Pancreas (tissue), 10 donors: ENCODE measurements at regions not wholly inside any gene's neighbourhood (a gene's known extent, or its start where the extent isn't known, plus 50 kb on each side); places are given as distances from the start of the nearest gene placed in this dataset.
A peak's percentile ranks its signal among the peaks of the same experiment; 100 is the strongest.

Experiments used
- ATAC-seq, 4 donors: fragments of 200-7000 bp; cut with Tn5 transposase; one replicate each; pipeline versions ENCODE4 v1.8.0 to v1.9.1; 2020; ENCODE audit warnings: mild to moderate bottlenecking in 4 of 4, moderate library complexity in 4 of 4
- DNase-seq, 6 donors: peaks; one replicate each; pipeline ENCODE4 v3.0.0-alpha.2; 2020
- FAIRE-seq: peaks from 2 replicates; lab custom pipeline; 2012; peaks lifted over from hg19 to GRCh38; lab: Jason Lieb, UNC
- H3K27ac ChIP-seq, 4 donors: fragments of 200-600 bp; sonication (generic); 1 replicate in 3 of 4; 2 replicates in 1 of 4; pipeline versions ENCODE4 v1.5.0 to v1.8.0; 2020
- H3K27me3 ChIP-seq, 4 donors: fragments of 200-600 bp; one replicate each; pipeline ENCODE4 v1.8.0; 2021
- H3K36me3 ChIP-seq, 3 donors: fragments of 200-600 bp; sonication (generic) in 1 of 3; one replicate each; pipeline versions ENCODE4 v1.5.0 to v1.8.0; 2020 to 2021
- H3K4me1 ChIP-seq, 3 donors: fragments of 200-600 bp; one replicate each; pipeline ENCODE4 v1.8.0; 2021
- H3K4me3 ChIP-seq, 4 donors: fragments of 200-600 bp; sonication (generic) in 2 of 4; one replicate each; pipeline versions ENCODE4 v1.5.0 to v1.8.0; 2020 to 2021
- H3K9me3 ChIP-seq, 4 donors: fragments of 200-600 bp; one replicate each; pipeline ENCODE4 v1.8.0; 2021
- CTCF ChIP-seq, 4 donors: fragments of 200-600 bp; sonication (generic) in 3 of 4; IDR thresholded peaks; one replicate each; pipeline versions ENCODE4 v1.5.0 to v1.8.0; 2021; ENCODE audit warnings: antibody characterized with exemption in 4 of 4
- WGBS, 2 donors: extraction: QIAGEN DNeasy Blood & Tissue Kit; methylation state at CpG; one replicate each; pipeline ENCODE4 v1.1.7; 2013; 5-methylcytosine and 5-hydroxymethylcytosine counted together
- intact Hi-C, 3 donors: fragments of 100-400 bp; cut with DNase I; formaldehyde crosslinking; loops; one replicate each; pipeline versions ENCODE4 v1.11.1 to v1.14.2; 2022
- donor health status: healthy with polysubstance abuse.
- donor health status: DM: no; HTN: no; CAD: no; lungs with moderate emphysema.
- donor health status: DM: no; HTN: no; CAD: no.
- donor health status: control.
- donor health status: control.
- donor health status: Bipolar disorder and iron deficiency.
- donor health status: DM: yes; HTN: yes; CAD: no.
- donor health status: DM: no; HTN: no; CAD: no.
- donor health status: DM: no; HTN: no; CAD: no.
- donor health status: DM: yes; HTN: yes; CAD: no.

- ATAC-seq (no peak), DNase-seq (no peak), FAIRE-seq (no peak)
- intact Hi-C loops, result no loop called here
- Histone ChIP-seq H3K27me3 (peaks cover 0 to 3% (median 0%) of the 10 kb centered on the region in 4 donors), H3K36me3 (no peaks in the 10 kb centered on the region), H3K4me1 (no peaks in the 10 kb centered on the region), H3K4me3 (no peak overlapping the region), H3K27ac (no peak overlapping the region), H3K9me3 (no peaks in the 10 kb centered on the region)
- 46 to 55% methylated on average over 5 of the region's 5 CpGs for WGBS, 2 donors
- TF ChIP-seq CTCF (IDR thresholded peaks at IDR 0.05), result no peak
Measured at GRCh38 chr10:83925133-83925532, 214.2 kb upstream of the GHITM start.

DNA sequence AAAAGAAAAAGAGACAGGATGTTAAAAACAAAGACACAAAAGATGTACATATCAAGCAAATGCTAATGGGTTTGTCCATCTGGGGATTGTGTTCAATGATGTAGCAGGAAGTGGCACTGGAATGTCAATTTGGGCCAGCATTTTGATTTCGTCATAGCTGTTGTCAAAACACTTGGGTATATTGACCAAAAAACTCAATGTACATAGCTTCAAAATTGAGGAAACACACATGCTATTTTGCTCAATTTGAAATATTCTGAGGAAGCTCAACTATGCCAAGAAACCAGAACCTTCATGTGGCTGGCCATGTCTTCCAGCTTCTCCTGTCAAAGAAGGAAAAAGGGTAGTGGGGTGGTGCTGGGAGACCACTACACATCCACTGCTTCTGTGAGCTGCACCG, 212.7 kb upstream of the GHITM start:
- Histone ChIP-seq H3K27me3 (peaks cover 0 to 3% (median 0%) of the 10 kb centered on the region in 4 donors), H3K9me3 (no peaks in the 10 kb centered on the region), H3K4me1 (no peaks in the 10 kb centered on the region), H3K4me3 (no peak overlapping the region), H3K27ac (no peak overlapping the region), H3K36me3 (no peaks in the 10 kb centered on the region)
- FAIRE-seq (no peak), ATAC-seq (no peak), DNase-seq (no peak)
- no peak for TF ChIP-seq CTCF (IDR thresholded peaks at IDR 0.05)
- WGBS, 2 donors, result 62 to 65% methylated on average over 2 of the region's 2 CpGs
- intact Hi-C loops, result no loop called here

GRCh38 chr10:83927166-83927565, 212.1 kb upstream of the GHITM start:
- no peaks in the 10 kb centered on the region for H3K9me3 ChIP-seq
- peaks cover 0 to 3% (median 0%) of the 10 kb centered on the region in 4 donors for H3K27me3 ChIP-seq
- no peak overlapping the region for H3K4me3 ChIP-seq
- ATAC-seq, result no peak
- H3K36me3 ChIP-seq, result no peaks in the 10 kb centered on the region
- WGBS, 2 donors, result 64 to 65% methylated on average over 2 of the region's 2 CpGs
- TF ChIP-seq CTCF (IDR thresholded peaks at IDR 0.05), result no peak
- H3K4me1 ChIP-seq, result no peaks in the 10 kb centered on the region
- H3K27ac ChIP-seq, result no peak overlapping the region
- intact Hi-C loops, result no loop called here
- DNase-seq, result no peak
- no peak for FAIRE-seq

GRCh38 chr10:83929399-83929798, 209.9 kb upstream of the GHITM start:
- ATAC-seq (no peak), DNase-seq (no peak), FAIRE-seq (no peak)
- peaks cover 0 to 5% (median 0%) of the 10 kb centered on the region in 3 donors for H3K4me1 ChIP-seq
- no peaks in the 10 kb centered on the region for H3K9me3 ChIP-seq
- H3K27me3 ChIP-seq, result peaks cover 0 to 3% (median 0%) of the 10 kb centered on the region in 4 donors
- no peaks in the 10 kb centered on the region for H3K36me3 ChIP-seq
- intact Hi-C loops, result no loop called here
- no peak overlapping the region for H3K4me3 ChIP-seq
- TF ChIP-seq CTCF (IDR thresholded peaks at IDR 0.05), result no peak
- H3K27ac ChIP-seq, result no peak overlapping the region
- 56 to 62% methylated on average over 3 of the region's 3 CpGs for WGBS, 2 donors

- no peaks in the 10 kb centered on the region for H3K27me3 ChIP-seq
- DNase-seq, result peak in 4 of 6 donors; percentile 18 to 47 (median 29)
Measured at GRCh38 chr10:83931669-83932068, 207.6 kb upstream of the GHITM start.

More at GRCh38 chr10:83931669-83932068, 207.6 kb upstream of the GHITM start:
- FAIRE-seq, result no peak
- 23 to 37% methylated on average over 3 of the region's 3 CpGs for WGBS, 2 donors
- no peaks in the 10 kb centered on the region for H3K36me3 ChIP-seq
- no peak overlapping the region for H3K4me3 ChIP-seq
- H3K4me1 ChIP-seq, result peaks cover 0 to 5% (median 0%) of the 10 kb centered on the region in 3 donors
- intact Hi-C loops, result no loop called here
- H3K9me3 ChIP-seq, result no peaks in the 10 kb centered on the region
- H3K27ac ChIP-seq, result no peak overlapping the region
- peak; percentile 60 to 88 (median 72) for ATAC-seq
- no peak for TF ChIP-seq CTCF (IDR thresholded peaks at IDR 0.05)
